ENCODE measurements at regions not wholly inside any gene's neighbourhood (a gene's known extent, or its start where the extent isn't known, plus 50 kb on each side); places are given as distances from the start of the nearest gene placed in this dataset.

GRCh38 chr4:121236353-121237068, 72.4 kb upstream of the TNIP3 start:
- TF ChIP-seq JUN (IDR thresholded peaks at IDR 0.05; ENCODE audit: borderline replicate concordance, insufficient read depth, insufficient read length, low read depth) (no peak), CTCF (IDR thresholded peaks at IDR 0.05; ENCODE audit: extremely low read depth in 1 of 2, insufficient read depth in 1 of 2, low read depth in 1 of 2, low read length in 2 of 2) (no peak), POLR2A (IDR thresholded peaks at IDR 0.05; ENCODE audit: low read depth, low read length) (no peak), POLR2AphosphoS5 (IDR thresholded peaks at IDR 0.05; ENCODE audit: insufficient read depth, low read depth, low read length) (no peak), EZH2 (IDR thresholded peaks at IDR 0.05; ENCODE audit: borderline replicate concordance, low read depth, low read length, severe bottlenecking) (no peak)

All from endothelial cell of umbilical vein (primary cell).